ENCODE measurements at regions not wholly inside any gene's neighbourhood (a gene's known extent, or its start where the extent isn't known, plus 50 kb on each side); places are given as distances from the start of the nearest gene placed in this dataset.

DNA sequence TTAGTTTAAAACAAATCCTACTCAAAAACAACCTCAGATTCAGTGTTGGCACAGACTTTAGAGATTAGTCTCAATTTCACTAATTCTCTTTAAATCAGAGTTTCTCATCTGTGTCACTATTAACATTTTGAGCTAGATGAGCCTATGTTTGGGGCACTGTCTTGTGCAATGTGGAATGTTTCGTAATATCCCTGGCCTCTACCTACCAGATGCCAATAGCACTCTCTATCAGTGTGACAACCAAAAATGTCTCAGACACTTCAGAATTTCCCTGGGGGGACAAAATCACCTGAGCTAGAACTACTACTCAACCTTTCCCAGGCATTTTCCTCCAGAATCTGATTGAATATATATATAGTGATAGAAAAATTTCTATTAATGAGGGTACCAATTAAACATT lies 465.2 kb upstream of the RGMB start:
- H3K4me1 ChIP-seq (ENCODE audit: control insufficient read depth, insufficient read depth, low read length) = no peaks in the 10 kb centered on the region
- H3K36me3 ChIP-seq (ENCODE audit: control insufficient read depth in 2 of 2, insufficient read depth in 1 of 2, low read length in 2 of 2) = no peaks in the 10 kb centered on the region
- H3K4me3 ChIP-seq (ENCODE audit: low read depth, low read length) = no peak overlapping the region
- no peaks in the 10 kb centered on the region for H3K9me3 ChIP-seq (ENCODE audit: control insufficient read depth, insufficient read depth, low read depth, low read length)
- H3K27ac ChIP-seq (ENCODE audit: extremely low read depth, low read depth, low read length) = no peak overlapping the region
- ChIA-PET CTCF (no interaction called here), POLR2A (no interaction called here)
- TF ChIP-seq ZNF404 (tag by site-specific recombination; IDR thresholded peaks at IDR 0.05) = no peak
- no peak for TF ChIP-seq ZBTB8A (tag by site-specific recombination; IDR thresholded peaks at IDR 0.05)
- TF ChIP-seq ZSCAN30 (tag by site-specific recombination; IDR thresholded peaks at IDR 0.05) = no peak
- no peak for TF ChIP-seq KLF1 (tag by site-specific recombination; IDR thresholded peaks at IDR 0.05)

GRCh38 chr5:98308960-98309359 lies 464.5 kb upstream of the RGMB start:
- Histone ChIP-seq H3K27ac (ENCODE audit: extremely low read depth, low read depth, low read length) (no peak overlapping the region), H3K36me3 (ENCODE audit: control insufficient read depth in 2 of 2, insufficient read depth in 1 of 2, low read length in 2 of 2) (no peaks in the 10 kb centered on the region), H3K9me3 (ENCODE audit: control insufficient read depth, insufficient read depth, low read depth, low read length) (no peaks in the 10 kb centered on the region), H3K4me3 (ENCODE audit: low read depth, low read length) (no peak overlapping the region), H3K4me1 (ENCODE audit: control insufficient read depth, insufficient read depth, low read length) (no peaks in the 10 kb centered on the region)
- POLR2A ChIA-PET = no interaction called here
- CTCF ChIA-PET = no interaction called here
- no peak for TF ChIP-seq TRIM28 (IDR thresholded peaks at IDR 0.05; ENCODE audit: borderline replicate concordance, low read length)
- TF ChIP-seq KLF16 (tag by site-specific recombination; IDR thresholded peaks at IDR 0.05) = no peak
- TF ChIP-seq, protein P1, sequence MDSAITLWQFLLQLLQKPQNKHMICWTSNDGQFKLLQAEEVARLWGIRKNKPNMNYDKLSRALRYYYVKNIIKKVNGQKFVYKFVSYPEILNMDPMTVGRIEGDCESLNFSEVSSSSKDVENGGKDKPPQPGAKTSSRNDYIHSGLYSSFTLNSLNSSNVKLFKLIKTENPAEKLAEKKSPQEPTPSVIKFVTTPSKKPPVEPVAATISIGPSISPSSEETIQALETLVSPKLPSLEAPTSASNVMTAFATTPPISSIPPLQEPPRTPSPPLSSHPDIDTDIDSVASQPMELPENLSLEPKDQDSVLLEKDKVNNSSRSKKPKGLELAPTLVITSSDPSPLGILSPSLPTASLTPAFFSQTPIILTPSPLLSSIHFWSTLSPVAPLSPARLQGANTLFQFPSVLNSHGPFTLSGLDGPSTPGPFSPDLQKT (IDR thresholded peaks at IDR 0.05; ENCODE audit: borderline replicate concordance, low read depth, low read length) = no peak
- TF ChIP-seq ZNF585B (tag by site-specific recombination; IDR thresholded peaks at IDR 0.05) = no peak
- TF ChIP-seq MZF1 (tag by site-specific recombination; IDR thresholded peaks at IDR 0.05; ENCODE audit: borderline replicate concordance) = no peak
- no peak for TF ChIP-seq ZNF16 (tag by site-specific recombination; IDR thresholded peaks at IDR 0.05; ENCODE audit: low read depth)
- no peak for TF ChIP-seq ZNF580 (tag by site-specific recombination; IDR thresholded peaks at IDR 0.05)
- TF ChIP-seq ZBTB7A (tag by site-specific recombination; IDR thresholded peaks at IDR 0.05; ENCODE audit: low read depth) = no peak
- no peak for TF ChIP-seq ZXDB (tag by site-specific recombination; IDR thresholded peaks at IDR 0.05)
- TF ChIP-seq ZNF645 (tag by site-specific recombination; IDR thresholded peaks at IDR 0.05) = no peak
- TF ChIP-seq ZFP3 (tag by site-specific recombination; IDR thresholded peaks at IDR 0.05; ENCODE audit: low read depth) = no peak
- TF ChIP-seq ZNF660 (tag by site-specific recombination; IDR thresholded peaks at IDR 0.05) = no peak
- no peak for TF ChIP-seq ZNF692 (tag by site-specific recombination; IDR thresholded peaks at IDR 0.05)
- TF ChIP-seq HOXD13 (CRISPR knock-in tag; IDR thresholded peaks at IDR 0.05; ENCODE audit: borderline replicate concordance) = no peak
- no peak for TF ChIP-seq ZNF394 (tag by site-specific recombination; IDR thresholded peaks at IDR 0.05; ENCODE audit: borderline replicate concordance)
- TF ChIP-seq ZNF132 (tag by site-specific recombination; IDR thresholded peaks at IDR 0.05; ENCODE audit: borderline replicate concordance) = no peak
- TF ChIP-seq ZNF23 (tag by site-specific recombination; IDR thresholded peaks at IDR 0.05; ENCODE audit: borderline replicate concordance) = no peak
- TF ChIP-seq ZNF654 (tag by site-specific recombination; IDR thresholded peaks at IDR 0.05; ENCODE audit: low read depth) = no peak
